ENCODE measurements at regions not wholly inside any gene's neighbourhood (a gene's known extent, or its start where the extent isn't known, plus 50 kb on each side); places are given as distances from the start of the nearest gene placed in this dataset.

DNA sequence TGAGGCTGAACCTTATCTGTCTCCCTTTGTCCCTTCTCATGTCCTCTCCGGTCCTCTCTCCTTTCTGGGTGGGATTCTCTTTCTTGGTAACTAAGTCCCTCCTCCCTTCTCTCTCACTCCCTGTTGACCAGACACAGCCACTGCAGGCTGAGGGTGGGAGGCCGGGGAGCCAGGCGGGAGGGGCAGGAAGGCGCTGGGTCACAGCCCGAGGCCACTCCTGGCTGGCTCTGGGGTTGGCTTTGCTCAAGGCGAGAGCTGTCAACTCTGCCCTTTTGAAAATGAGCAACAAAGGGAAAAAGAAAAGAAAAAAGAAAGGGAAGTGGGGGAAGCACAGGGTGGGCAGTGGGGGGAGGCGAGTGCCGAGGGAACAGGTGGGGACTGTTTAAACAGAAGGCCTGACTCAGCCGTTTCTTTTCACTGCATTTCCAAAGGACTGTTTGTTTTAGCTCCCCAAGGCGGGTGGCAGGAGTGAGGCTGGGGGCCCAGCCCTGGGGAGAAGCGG, 70.5 kb upstream of the IGFBP5 start:
- no peaks in the 10 kb centered on the region for H4K20me1 ChIP-seq (ENCODE audit: low read depth, low read length)
- H3K27ac ChIP-seq (ENCODE audit: low read depth, low read length), result no peak overlapping the region
- no peaks in the 10 kb centered on the region for H3K36me3 ChIP-seq (ENCODE audit: low read length)
- no peaks in the 10 kb centered on the region for H3F3A ChIP-seq (ENCODE audit: insufficient read depth)
- H3K79me2 ChIP-seq (ENCODE audit: insufficient read depth, low read length), result no peaks in the 10 kb centered on the region
- H2AFZ ChIP-seq (ENCODE audit: low read depth, low read length, severe bottlenecking), result no peak overlapping the region
- H3K9me2 ChIP-seq (replicated peaks; ENCODE audit: insufficient read depth, low read length), result no peaks in the 10 kb centered on the region
- no peak overlapping the region for H3K9ac ChIP-seq (ENCODE audit: low read length)
- no peak overlapping the region for H3K4me3 ChIP-seq (ENCODE audit: insufficient read depth, low read length, poor library complexity, severe bottlenecking)
- no peak overlapping the region for H3K4me2 ChIP-seq (ENCODE audit: low read depth, low read length, poor library complexity, severe bottlenecking)
- TF ChIP-seq, protein P1, sequence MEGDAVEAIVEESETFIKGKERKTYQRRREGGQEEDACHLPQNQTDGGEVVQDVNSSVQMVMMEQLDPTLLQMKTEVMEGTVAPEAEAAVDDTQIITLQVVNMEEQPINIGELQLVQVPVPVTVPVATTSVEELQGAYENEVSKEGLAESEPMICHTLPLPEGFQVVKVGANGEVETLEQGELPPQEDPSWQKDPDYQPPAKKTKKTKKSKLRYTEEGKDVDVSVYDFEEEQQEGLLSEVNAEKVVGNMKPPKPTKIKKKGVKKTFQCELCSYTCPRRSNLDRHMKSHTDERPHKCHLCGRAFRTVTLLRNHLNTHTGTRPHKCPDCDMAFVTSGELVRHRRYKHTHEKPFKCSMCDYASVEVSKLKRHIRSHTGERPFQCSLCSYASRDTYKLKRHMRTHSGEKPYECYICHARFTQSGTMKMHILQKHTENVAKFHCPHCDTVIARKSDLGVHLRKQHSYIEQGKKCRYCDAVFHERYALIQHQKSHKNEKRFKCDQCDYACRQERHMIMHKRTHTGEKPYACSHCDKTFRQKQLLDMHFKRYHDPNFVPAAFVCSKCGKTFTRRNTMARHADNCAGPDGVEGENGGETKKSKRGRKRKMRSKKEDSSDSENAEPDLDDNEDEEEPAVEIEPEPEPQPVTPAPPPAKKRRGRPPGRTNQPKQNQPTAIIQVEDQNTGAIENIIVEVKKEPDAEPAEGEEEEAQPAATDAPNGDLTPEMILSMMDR (IDR thresholded peaks at IDR 0.05; ENCODE audit: insufficient read depth, low read length, poor library complexity, severe bottlenecking), result no peak
- TF ChIP-seq EZH2phosphoT487 (conservative IDR thresholded peaks at IDR 0.05; ENCODE audit: low read length), result no peak
- H3K27me3 ChIP-seq (ENCODE audit: low read length), result no peaks in the 10 kb centered on the region
- no peaks in the 10 kb centered on the region for H3K9me3 ChIP-seq (ENCODE audit: insufficient read depth, low read length)

DNA sequence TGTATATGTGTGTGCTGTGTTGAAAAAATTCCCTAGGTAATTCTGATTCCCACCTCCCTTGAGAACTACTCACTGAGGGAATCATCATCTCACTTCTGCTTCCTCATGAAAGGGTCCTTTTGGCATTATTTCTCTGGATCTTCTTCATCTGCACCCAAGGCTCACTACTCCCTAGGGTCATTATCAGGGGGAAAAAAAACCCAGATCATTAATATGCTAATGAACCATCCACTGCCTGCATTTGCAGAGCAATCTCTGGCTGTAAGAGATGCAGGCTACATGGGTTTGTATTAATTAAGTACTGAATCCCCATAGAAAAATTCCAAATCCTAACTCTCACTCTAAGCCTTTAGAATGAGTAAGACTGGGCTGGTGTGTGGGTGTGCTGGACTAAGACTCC, 68.0 kb upstream of the IGFBP5 start:
- H3K4me2 ChIP-seq (ENCODE audit: low read depth, low read length, poor library complexity, severe bottlenecking), result no peak overlapping the region
- no peak overlapping the region for H3K27ac ChIP-seq (ENCODE audit: low read depth, low read length)
- no peaks in the 10 kb centered on the region for H3K9me3 ChIP-seq (ENCODE audit: insufficient read depth, low read length)
- no peaks in the 10 kb centered on the region for H3F3A ChIP-seq (ENCODE audit: insufficient read depth)
- no peak overlapping the region for H2AFZ ChIP-seq (ENCODE audit: low read depth, low read length, severe bottlenecking)
- no peaks in the 10 kb centered on the region for H3K36me3 ChIP-seq (ENCODE audit: low read length)
- no peaks in the 10 kb centered on the region for H4K20me1 ChIP-seq (ENCODE audit: low read depth, low read length)
- H3K79me2 ChIP-seq (ENCODE audit: insufficient read depth, low read length), result no peaks in the 10 kb centered on the region
- TF ChIP-seq, protein P1 (IDR thresholded peaks at IDR 0.05; ENCODE audit: insufficient read depth, low read length, poor library complexity, severe bottlenecking), result no peak
- TF ChIP-seq EZH2phosphoT487 (conservative IDR thresholded peaks at IDR 0.05; ENCODE audit: low read length), result no peak
- no peak overlapping the region for H3K9ac ChIP-seq (ENCODE audit: low read length)
- no peaks in the 10 kb centered on the region for H3K9me2 ChIP-seq (replicated peaks; ENCODE audit: insufficient read depth, low read length)
- H3K4me3 ChIP-seq (ENCODE audit: insufficient read depth, low read length, poor library complexity, severe bottlenecking), result no peak overlapping the region
- H3K27me3 ChIP-seq (ENCODE audit: low read length), result no peaks in the 10 kb centered on the region

DNA sequence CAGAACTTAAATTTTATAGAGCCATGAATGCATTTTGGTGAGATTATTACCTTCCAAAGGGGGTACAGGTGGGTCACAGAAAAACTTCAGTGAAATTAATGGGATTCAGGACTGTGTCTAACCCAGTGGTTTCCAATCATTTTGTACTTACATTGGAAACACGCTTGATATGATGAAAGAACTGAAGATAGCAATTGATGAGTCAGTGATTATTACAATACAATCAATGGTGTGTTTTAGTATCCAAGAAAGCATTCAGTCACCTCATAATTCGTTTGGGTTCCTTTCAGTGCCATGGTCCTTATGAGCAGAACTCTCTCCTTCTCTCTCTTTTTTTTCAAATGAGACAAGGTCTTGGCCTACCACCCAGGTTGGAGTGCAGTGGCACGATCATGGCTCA, 66.5 kb upstream of the IGFBP5 start:
- H3K27me3 ChIP-seq (ENCODE audit: low read length), result no peaks in the 10 kb centered on the region
- no peaks in the 10 kb centered on the region for H3K9me2 ChIP-seq (replicated peaks; ENCODE audit: insufficient read depth, low read length)
- H3K4me3 ChIP-seq (ENCODE audit: insufficient read depth, low read length, poor library complexity, severe bottlenecking), result no peak overlapping the region
- no peak overlapping the region for H3K9ac ChIP-seq (ENCODE audit: low read length)
- H3K4me2 ChIP-seq (ENCODE audit: low read depth, low read length, poor library complexity, severe bottlenecking), result no peak overlapping the region
- no peaks in the 10 kb centered on the region for H3K36me3 ChIP-seq (ENCODE audit: low read length)
- no peaks in the 10 kb centered on the region for H3K9me3 ChIP-seq (ENCODE audit: insufficient read depth, low read length)
- H3K79me2 ChIP-seq (ENCODE audit: insufficient read depth, low read length), result no peaks in the 10 kb centered on the region
- TF ChIP-seq EZH2phosphoT487 (conservative IDR thresholded peaks at IDR 0.05; ENCODE audit: low read length), result no peak
- TF ChIP-seq, protein P1 (IDR thresholded peaks at IDR 0.05; ENCODE audit: insufficient read depth, low read length, poor library complexity, severe bottlenecking), result no peak
- no peaks in the 10 kb centered on the region for H3F3A ChIP-seq (ENCODE audit: insufficient read depth)
- no peak overlapping the region for H2AFZ ChIP-seq (ENCODE audit: low read depth, low read length, severe bottlenecking)
- no peaks in the 10 kb centered on the region for H4K20me1 ChIP-seq (ENCODE audit: low read depth, low read length)
- H3K27ac ChIP-seq (ENCODE audit: low read depth, low read length), result no peak overlapping the region

Measured in SU-DHL-6 (cell line).